ENCODE measurements at regions not wholly inside any gene's neighbourhood (a gene's known extent, or its start where the extent isn't known, plus 50 kb on each side); places are given as distances from the start of the nearest gene placed in this dataset.

DNA sequence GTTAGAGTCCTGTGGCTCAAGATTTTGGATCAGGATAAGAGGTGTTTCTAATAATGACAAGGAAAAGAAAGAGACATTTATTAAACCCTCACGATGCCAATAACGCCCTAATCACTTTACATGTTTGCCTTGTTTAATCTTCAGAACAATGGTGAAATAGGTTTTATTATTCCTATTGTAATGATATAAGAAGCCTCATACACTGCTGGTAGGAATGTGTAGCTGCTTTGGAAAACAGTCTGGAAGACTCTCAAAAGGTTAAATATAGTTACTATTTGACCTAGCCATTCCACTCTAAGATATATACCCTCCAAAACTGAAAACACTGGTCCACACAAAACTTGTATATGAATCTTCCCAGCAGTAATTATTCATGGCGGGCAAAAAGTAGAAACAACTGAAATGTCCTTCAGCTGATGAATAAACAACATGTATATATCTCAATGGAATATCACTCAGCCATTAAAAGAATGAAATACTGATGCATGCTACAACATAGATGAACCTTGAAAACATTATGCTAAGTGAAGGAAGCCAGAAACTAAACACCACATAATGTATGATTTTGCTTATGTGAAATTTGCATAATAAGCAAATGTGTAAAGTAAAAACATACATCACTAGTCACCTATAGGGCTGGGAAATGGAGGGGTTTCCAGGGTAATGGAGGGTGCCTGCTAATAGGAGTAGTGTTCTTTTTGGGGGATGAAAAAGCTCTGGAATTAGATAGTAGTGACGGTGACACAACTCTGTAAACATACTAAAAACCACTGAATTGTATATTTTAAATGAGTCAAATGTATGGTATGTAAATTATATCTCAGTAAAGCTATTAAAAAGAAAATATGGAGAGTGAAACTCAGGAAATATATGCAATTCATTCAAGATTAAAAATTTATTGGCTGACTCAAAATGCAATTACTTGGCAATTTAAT lies 76.9 kb upstream of the ANK3 start:
- Mint-ChIP-seq H3K9me3 (no peaks in the 10 kb centered on the region), H3K36me3 (ENCODE audit: low read depth) (peaks cover 22% of the 10 kb centered on the region), H3K27ac (no peak overlapping the region)

DNA sequence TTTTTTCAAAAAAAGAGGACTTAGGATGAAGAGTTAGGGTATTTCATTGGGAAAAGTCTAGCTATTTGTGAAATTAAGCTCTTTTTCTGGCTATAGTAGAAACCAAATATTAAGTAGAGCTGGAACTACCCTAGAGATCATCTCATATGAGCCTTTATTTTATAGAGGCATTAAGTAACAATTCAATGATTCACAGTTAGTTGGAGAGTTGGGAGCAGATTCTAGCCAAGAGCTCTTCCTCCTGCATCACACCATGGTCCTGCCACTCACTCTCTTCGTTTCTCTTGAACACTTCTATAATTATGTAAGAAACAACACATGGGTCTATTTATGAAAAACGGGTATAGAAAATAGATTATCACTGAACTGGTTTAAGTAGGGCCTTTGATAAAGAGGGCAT lies 76.1 kb upstream of the ANK3 start:
- Histone ChIP-seq H3K9me3 (ENCODE audit: control insufficient read depth in 1 of 2, insufficient read depth in 1 of 2, low read length in 2 of 2) (no peaks in the 10 kb centered on the region), H3K27ac (ENCODE audit: low read depth in 1 of 2, low read length in 2 of 2) (no peak overlapping the region), H3K4me1 (ENCODE audit: insufficient read depth, low read length) (no peaks in the 10 kb centered on the region), H3K36me3 (ENCODE audit: insufficient read depth, low read length) (no peaks in the 10 kb centered on the region), H3K4me3 (ENCODE audit: low read length) (no peak overlapping the region), H3K27me3 (ENCODE audit: control insufficient read depth in 1 of 2, insufficient read depth in 2 of 2, low read length in 2 of 2) (no peaks in the 10 kb centered on the region)
- intact Hi-C loops (cut with DNase I, micrococcal nuclease), result no loop called here
- H3K27me3 Mint-ChIP-seq, result no peaks in the 10 kb centered on the region
- ChIA-PET CTCF (no interaction called here), POLR2A (no interaction called here)
- peaks cover 22% of the 10 kb centered on the region for H3K36me3 Mint-ChIP-seq (ENCODE audit: low read depth)
- no peak overlapping the region for H3K4me3 Mint-ChIP-seq
- H3K9me3 Mint-ChIP-seq, result no peaks in the 10 kb centered on the region
- DNase-seq (no peak), ATAC-seq (ENCODE audit: poor library complexity) (no peak)
- TF ChIP-seq, protein P1, sequence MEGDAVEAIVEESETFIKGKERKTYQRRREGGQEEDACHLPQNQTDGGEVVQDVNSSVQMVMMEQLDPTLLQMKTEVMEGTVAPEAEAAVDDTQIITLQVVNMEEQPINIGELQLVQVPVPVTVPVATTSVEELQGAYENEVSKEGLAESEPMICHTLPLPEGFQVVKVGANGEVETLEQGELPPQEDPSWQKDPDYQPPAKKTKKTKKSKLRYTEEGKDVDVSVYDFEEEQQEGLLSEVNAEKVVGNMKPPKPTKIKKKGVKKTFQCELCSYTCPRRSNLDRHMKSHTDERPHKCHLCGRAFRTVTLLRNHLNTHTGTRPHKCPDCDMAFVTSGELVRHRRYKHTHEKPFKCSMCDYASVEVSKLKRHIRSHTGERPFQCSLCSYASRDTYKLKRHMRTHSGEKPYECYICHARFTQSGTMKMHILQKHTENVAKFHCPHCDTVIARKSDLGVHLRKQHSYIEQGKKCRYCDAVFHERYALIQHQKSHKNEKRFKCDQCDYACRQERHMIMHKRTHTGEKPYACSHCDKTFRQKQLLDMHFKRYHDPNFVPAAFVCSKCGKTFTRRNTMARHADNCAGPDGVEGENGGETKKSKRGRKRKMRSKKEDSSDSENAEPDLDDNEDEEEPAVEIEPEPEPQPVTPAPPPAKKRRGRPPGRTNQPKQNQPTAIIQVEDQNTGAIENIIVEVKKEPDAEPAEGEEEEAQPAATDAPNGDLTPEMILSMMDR (IDR thresholded peaks at IDR 0.05), result no peak
- H3K4me1 Mint-ChIP-seq (ENCODE audit: low read depth), result peaks cover 16% of the 10 kb centered on the region
- no peak overlapping the region for H3K27ac Mint-ChIP-seq

More for the DNA sequence above, 76.9 kb upstream of the ANK3 start:
- Histone ChIP-seq H3K4me3 (ENCODE audit: low read length) (no peak overlapping the region), H3K27me3 (ENCODE audit: control insufficient read depth in 1 of 2, insufficient read depth in 2 of 2, low read length in 2 of 2) (no peaks in the 10 kb centered on the region), H3K4me1 (ENCODE audit: insufficient read depth, low read length) (no peaks in the 10 kb centered on the region), H3K27ac (ENCODE audit: low read depth in 1 of 2, low read length in 2 of 2) (no peak overlapping the region), H3K9me3 (ENCODE audit: control insufficient read depth in 1 of 2, insufficient read depth in 1 of 2, low read length in 2 of 2) (no peaks in the 10 kb centered on the region), H3K36me3 (ENCODE audit: insufficient read depth, low read length) (no peaks in the 10 kb centered on the region)
- no peak overlapping the region for H3K4me3 Mint-ChIP-seq
- ChIA-PET POLR2A (no interaction called here), CTCF (interaction anchor here (0.8 kb wide), 1 partner anchor 8 kb away, joined by 3 read pairs; no protein-coding TSS in a partner anchor)
- DNase-seq (no peak), ATAC-seq (ENCODE audit: poor library complexity) (no peak)
- H3K4me1 Mint-ChIP-seq (ENCODE audit: low read depth), result peaks cover 19% of the 10 kb centered on the region
- intact Hi-C loops (cut with DNase I, micrococcal nuclease), result no loop called here
- TF ChIP-seq, protein P1 (IDR thresholded peaks at IDR 0.05), result no peak
- H3K27me3 Mint-ChIP-seq, result no peaks in the 10 kb centered on the region

DNA sequence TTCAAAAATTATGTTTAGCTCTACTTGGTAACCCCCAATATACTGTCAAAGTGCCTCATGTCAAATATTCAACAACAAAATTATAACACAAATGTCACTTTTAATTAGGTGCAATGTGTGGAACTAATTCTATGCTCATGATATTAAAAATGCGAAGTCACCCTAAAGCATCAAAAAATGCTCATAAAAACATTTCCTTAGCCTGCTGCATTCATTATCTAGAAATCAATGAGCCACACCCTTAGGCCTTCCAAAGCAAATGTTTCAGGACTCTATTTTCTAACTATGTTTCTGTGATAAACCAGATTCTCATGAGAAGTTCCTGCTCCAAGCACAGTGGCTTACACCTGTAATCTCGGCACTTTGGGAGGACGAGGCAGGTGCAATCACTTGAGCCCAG lies 75.0 kb upstream of the ANK3 start:
- DNase-seq, result no peak
- H3K36me3 Mint-ChIP-seq (ENCODE audit: low read depth), result peaks cover 22% of the 10 kb centered on the region
- H3K4me3 Mint-ChIP-seq, result no peak overlapping the region
- Histone ChIP-seq H3K4me1 (ENCODE audit: insufficient read depth, low read length) (no peaks in the 10 kb centered on the region), H3K27ac (ENCODE audit: low read depth in 1 of 2, low read length in 2 of 2) (no peak overlapping the region), H3K27me3 (ENCODE audit: control insufficient read depth in 1 of 2, insufficient read depth in 2 of 2, low read length in 2 of 2) (no peaks in the 10 kb centered on the region), H3K4me3 (ENCODE audit: low read length) (no peak overlapping the region), H3K36me3 (ENCODE audit: insufficient read depth, low read length) (no peaks in the 10 kb centered on the region), H3K9me3 (ENCODE audit: control insufficient read depth in 1 of 2, insufficient read depth in 1 of 2, low read length in 2 of 2) (no peaks in the 10 kb centered on the region)
- H3K9me3 Mint-ChIP-seq, result no peaks in the 10 kb centered on the region
- intact Hi-C loops (cut with DNase I, micrococcal nuclease), result no loop called here
- ATAC-seq (ENCODE audit: poor library complexity), result no peak
- H3K27ac Mint-ChIP-seq, result no peak overlapping the region
- POLR2A ChIA-PET, result no interaction called here
- TF ChIP-seq, protein P1 (IDR thresholded peaks at IDR 0.05), result no peak
- CTCF ChIA-PET, result no interaction called here
- no peaks in the 10 kb centered on the region for H3K27me3 Mint-ChIP-seq
- H3K4me1 Mint-ChIP-seq (ENCODE audit: low read depth), result peaks cover 20% of the 10 kb centered on the region
